H1 (cell line): ENCODE measurements at regions not wholly inside any gene's neighbourhood (a gene's known extent, or its start where the extent isn't known, plus 50 kb on each side); places are given as distances from the start of the nearest gene placed in this dataset.

ENCODE experiments used
- ATF2 ChIP-seq: IDR thresholded peaks from 2 replicates; pipeline ENCODE4 v1.6.1; 2012; ENCODE audit warnings: low read length, inconsistent platforms
- BRCA1 ChIP-seq: IDR thresholded peaks from 2 replicates; pipeline ENCODE4 v1.6.1; 2012; ENCODE audit warnings: low read depth, low read length, improper control_type of control experiment
- HDAC2 ChIP-seq, 2 experiments: fragments of 300-600 bp in 1 of 2; sonication (generic) in 1 of 2; IDR thresholded peaks; 2 replicates each; pipeline ENCODE4 v1.6.1; 2011 to 2012; ENCODE audit warnings: low read depth in 2 of 2, low read length in 2 of 2, mild to moderate bottlenecking in 2 of 2, moderate library complexity in 2 of 2, borderline replicate concordance in 1 of 2, inconsistent platforms in 1 of 2
- TAF7 ChIP-seq: optimal IDR thresholded peaks from 2 replicates; pipeline ENCODE3; 2011; ENCODE audit warnings: low read depth, mild to moderate bottlenecking, inconsistent platforms, low read length, moderate library complexity, borderline replicate concordance
- TBP ChIP-seq: IDR thresholded peaks from 2 replicates; pipeline ENCODE4 v1.6.1; 2011; ENCODE audit warnings: low read depth, low read length, improper control_type of control experiment
- TF ChIP-seq, protein P1 (sequence below): IDR thresholded peaks from 2 replicates; pipeline ENCODE4 v1.6.1; 2012; ENCODE audit warnings: inconsistent platforms

- no peak for TF ChIP-seq ATF2
- no peak for TF ChIP-seq TAF7
- TF ChIP-seq, protein P1, sequence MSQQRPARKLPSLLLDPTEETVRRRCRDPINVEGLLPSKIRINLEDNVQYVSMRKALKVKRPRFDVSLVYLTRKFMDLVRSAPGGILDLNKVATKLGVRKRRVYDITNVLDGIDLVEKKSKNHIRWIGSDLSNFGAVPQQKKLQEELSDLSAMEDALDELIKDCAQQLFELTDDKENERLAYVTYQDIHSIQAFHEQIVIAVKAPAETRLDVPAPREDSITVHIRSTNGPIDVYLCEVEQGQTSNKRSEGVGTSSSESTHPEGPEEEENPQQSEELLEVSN: no peak
- TF ChIP-seq BRCA1: no peak
- no peak for TF ChIP-seq HDAC2 (IDR thresholded peaks at IDR 0.05; ENCODE audit: borderline replicate concordance in 1 of 2, low read depth in 2 of 2, low read length in 2 of 2)
- TF ChIP-seq TBP: no peak
Measured at GRCh38 chr2:21228041-21228895, 104.5 kb downstream of the TDRD15 start (continued).
